UCSD-AML1 (cell line): ENCODE measurements at regions not wholly inside any gene's neighbourhood (a gene's known extent, or its start where the extent isn't known, plus 50 kb on each side); places are given as distances from the start of the nearest gene placed in this dataset.

Experiments
- DNase-seq: peaks from one replicate; lab custom pipeline; 2025; ENCODE audit not compliant: unreplicated experiment; lab: John Stamatoyannopoulos, UW

- no peak for DNase-seq
Observed at GRCh38 chr1:79074975-79075374, 68.4 kb upstream of the ADGRL4 start.

- no peak for DNase-seq
Observed at GRCh38 chr1:79069828-79070227, 63.3 kb upstream of the ADGRL4 start.

- no peak for DNase-seq
Observed at GRCh38 chr1:79059341-79059740, 52.8 kb upstream of the ADGRL4 start.
